HG03378 (cell line): ENCODE measurements at regions not wholly inside any gene's neighbourhood (a gene's known extent, or its start where the extent isn't known, plus 50 kb on each side); places are given as distances from the start of the nearest gene placed in this dataset.
A peak's percentile ranks its signal among the peaks of the same experiment; 100 is the strongest.
"Not testable (repeated sequence)": the region's sequence is repeated elsewhere in the genome, so short reads cannot be mapped to it uniquely, and the experiment has no call there.

Experiments
- ATAC-seq: cut with Tn5 transposase; IDR thresholded peaks from one replicate; pipeline ENCODE4 v1.9.1; 2021; ENCODE audit warnings: mild to moderate bottlenecking, moderate library complexity; ENCODE audit not compliant: unreplicated experiment

- ATAC-seq, result no peak
These were observed 132.8 kb upstream of the TAF11L2 start for GRCh38 chr5:17364987-17365810.

- no peak for ATAC-seq
These were observed 132.3 kb upstream of the TAF11L2 start for GRCh38 chr5:17365811-17366138.

GRCh38 chr5:17367256-17367840 is 130.7 kb upstream of the TAF11L2 start:
- no peak for ATAC-seq

- no peak for ATAC-seq
These were observed 127.4 kb upstream of the TAF11L2 start for GRCh38 chr5:17370651-17371050.

- peak; percentile 62 for ATAC-seq
These were observed 124.6 kb upstream of the TAF11L2 start for GRCh38 chr5:17373406-17373805.

- ATAC-seq, result peak; percentile 22
These were observed 124.0 kb upstream of the TAF11L2 start for GRCh38 chr5:17373814-17374556.

GRCh38 chr5:17374973-17375742 is 122.9 kb upstream of the TAF11L2 start:
- no peak for ATAC-seq

- not testable (repeated sequence) for ATAC-seq
These were observed 122.1 kb upstream of the TAF11L2 start for GRCh38 chr5:17375886-17376285.

GRCh38 chr5:17378346-17378997 is 119.6 kb upstream of the TAF11L2 start:
- ATAC-seq, result no peak

GRCh38 chr5:17379100-17379951 is 118.7 kb upstream of the TAF11L2 start:
- no peak for ATAC-seq

- no peak for ATAC-seq
These were observed 116.1 kb upstream of the TAF11L2 start for GRCh38 chr5:17381932-17382331.

GRCh38 chr5:17383526-17383925 is 114.5 kb upstream of the TAF11L2 start:
- ATAC-seq, result no peak

- no peak for ATAC-seq
These were observed 113.8 kb upstream of the TAF11L2 start for GRCh38 chr5:17384181-17384580.

GRCh38 chr5:17388717-17389116 is 109.3 kb upstream of the TAF11L2 start:
- no peak for ATAC-seq

GRCh38 chr5:17394086-17394485 is 103.9 kb upstream of the TAF11L2 start:
- ATAC-seq, result no peak

GRCh38 chr5:17395106-17395880 is 102.7 kb upstream of the TAF11L2 start:
- ATAC-seq, result no peak

GRCh38 chr5:17396247-17396646 is 101.8 kb upstream of the TAF11L2 start:
- ATAC-seq, result peak; percentile 46

- peak; percentile 80 for ATAC-seq
These were observed 99.6 kb upstream of the TAF11L2 start for GRCh38 chr5:17398431-17398830.
